Liver (tissue), 8 donors: ENCODE measurements at regions not wholly inside any gene's neighbourhood (a gene's known extent, or its start where the extent isn't known, plus 50 kb on each side); places are given as distances from the start of the nearest gene placed in this dataset.

Source experiments
- DNase-seq: peaks from one replicate; pipeline ENCODE4 v3.0.0-alpha.2; 2017; ENCODE audit warnings: low spot score
- H3K27ac ChIP-seq, 2 donors: one replicate each; pipeline ENCODE4 v1.7.0; 2013; ENCODE audit warnings: inconsistent platforms in 2 of 2, low read length in 2 of 2, control low read depth in 1 of 2, low read depth in 1 of 2, mild to moderate bottlenecking in 1 of 2
- H3K27me3 ChIP-seq, 4 donors: one replicate each; pipeline versions ENCODE4 v1.6.1 to v1.7.0; 2013; ENCODE audit warnings: low read length in 3 of 4, inconsistent platforms in 1 of 4, mild to moderate bottlenecking in 1 of 4, moderate library complexity in 1 of 4; ENCODE audit not compliant: control insufficient read depth in 4 of 4, insufficient read depth in 4 of 4
- H3K36me3 ChIP-seq, 4 donors: one replicate each; pipeline versions ENCODE4 v1.6.1 to v1.7.0; 2013; ENCODE audit warnings: low read length in 3 of 4, mild to moderate bottlenecking in 3 of 4, low read depth in 1 of 4, moderate library complexity in 1 of 4; ENCODE audit not compliant: control insufficient read depth in 4 of 4, insufficient read depth in 3 of 4
- H3K4me1 ChIP-seq, 4 donors: one replicate each; pipeline versions ENCODE4 v1.6.1 to v1.7.0; 2013; ENCODE audit warnings: low read length in 3 of 4, mild to moderate bottlenecking in 3 of 4, moderate library complexity in 1 of 4; ENCODE audit not compliant: control insufficient read depth in 4 of 4, insufficient read depth in 4 of 4
- H3K4me3 ChIP-seq, 3 donors: one replicate each; pipeline versions ENCODE4 v1.6.1 to v1.7.0; 2013; ENCODE audit warnings: low read length in 3 of 3, control low read depth in 1 of 3, low read depth in 1 of 3, mild to moderate bottlenecking in 1 of 3
- H3K9ac ChIP-seq, 2 donors: one replicate each; pipeline ENCODE4 v1.7.0; 2013; ENCODE audit warnings: low read length in 2 of 2, mild to moderate bottlenecking in 2 of 2, moderate library complexity in 2 of 2, control low read depth in 1 of 2, low read depth in 1 of 2
- H3K9me3 ChIP-seq, 4 donors: one replicate each; pipeline versions ENCODE4 v1.6.1 to v1.7.0; 2013; ENCODE audit warnings: low read length in 3 of 4; ENCODE audit not compliant: control insufficient read depth in 4 of 4
- CTCF ChIP-seq: fragments of 150-350 bp; IDR thresholded peaks from 2 replicates; pipeline ENCODE4 v1.5.1; 2017; ENCODE audit warnings: improper control_type of control experiment, low read depth, low read length; ENCODE audit not compliant: missing input control
- FOXA1 ChIP-seq: IDR thresholded peaks from 2 replicates; pipeline ENCODE4 v1.6.1; 2016; ENCODE audit warnings: antibody characterized with exemption
- FOXA2 ChIP-seq: IDR thresholded peaks from 2 replicates; pipeline ENCODE4 v1.6.1; 2016; ENCODE audit warnings: antibody characterized with exemption
- GABPA ChIP-seq, 2 donors: IDR thresholded peaks in 1 of 2; conservative IDR thresholded peaks in 1 of 2; 2 replicates each; pipeline ENCODE4 v1.6.1; 2016; ENCODE audit warnings: antibody characterized with exemption in 2 of 2, mild to moderate bottlenecking in 1 of 2, moderate library complexity in 1 of 2
- HNF4A ChIP-seq, 2 donors: conservative IDR thresholded peaks; 2 replicates each; pipeline ENCODE4 v1.6.1; 2016; ENCODE audit warnings: antibody characterized with exemption in 2 of 2, mild to moderate bottlenecking in 2 of 2
- HNF4G ChIP-seq: IDR thresholded peaks from 2 replicates; pipeline ENCODE4 v1.6.1; 2016; ENCODE audit warnings: antibody characterized with exemption
- JUND ChIP-seq, 2 donors: IDR thresholded peaks; 2 replicates each; pipeline ENCODE4 v1.6.1; 2016; ENCODE audit warnings: antibody characterized with exemption in 2 of 2
- NR2F2 ChIP-seq: IDR thresholded peaks from 2 replicates; pipeline ENCODE4 v1.6.1; 2016; ENCODE audit warnings: antibody characterized with exemption
- RAD21 ChIP-seq, 2 donors: IDR thresholded peaks; 2 replicates each; pipeline ENCODE4 v1.6.1; 2016; ENCODE audit warnings: antibody characterized with exemption in 2 of 2, mild to moderate bottlenecking in 2 of 2
- RXRA ChIP-seq, 2 donors: IDR thresholded peaks; 2 replicates each; pipeline ENCODE4 v1.6.1; 2017 to 2018; ENCODE audit warnings: antibody characterized with exemption in 2 of 2, mild to moderate bottlenecking in 1 of 2
- SP1 ChIP-seq: IDR thresholded peaks from 2 replicates; pipeline ENCODE4 v1.6.1; 2018; ENCODE audit warnings: antibody characterized with exemption, mild to moderate bottlenecking
- TAF1 ChIP-seq: conservative IDR thresholded peaks from 2 replicates; pipeline ENCODE4 v1.6.1; 2016; ENCODE audit warnings: antibody characterized with exemption, mild to moderate bottlenecking
- YY1 ChIP-seq: IDR thresholded peaks from 2 replicates; pipeline ENCODE4 v1.6.1; 2016; ENCODE audit warnings: antibody characterized with exemption, mild to moderate bottlenecking
- WGBS: extraction: QIAGEN DNeasy Blood & Tissue Kit; methylation state at CpG from one replicate; pipeline ENCODE4 v1.1.7; 2013; 5-methylcytosine and 5-hydroxymethylcytosine counted together
- TF ChIP-seq, protein P1 (sequence below): IDR thresholded peaks from 2 replicates; pipeline ENCODE4 v1.6.1; 2016; ENCODE audit warnings: antibody characterized with exemption
- TF ChIP-seq, protein P2 (sequence below): IDR thresholded peaks from 2 replicates; pipeline ENCODE4 v1.6.1; 2016; ENCODE audit warnings: antibody characterized with exemption
- TF ChIP-seq, protein P3 (sequence below): IDR thresholded peaks from 2 replicates; pipeline ENCODE4 v1.6.1; 2016; ENCODE audit warnings: antibody characterized with exemption
- TF ChIP-seq, protein P4 (sequence below): IDR thresholded peaks from 2 replicates; pipeline ENCODE4 v1.6.1; 2016; ENCODE audit warnings: antibody characterized with exemption, mild to moderate bottlenecking
- donor health status: healthy.
- donor health status: healthy.
- donor health status: healthy.
- donor health status: healthy.
- donor health status: healthy.

DNA sequence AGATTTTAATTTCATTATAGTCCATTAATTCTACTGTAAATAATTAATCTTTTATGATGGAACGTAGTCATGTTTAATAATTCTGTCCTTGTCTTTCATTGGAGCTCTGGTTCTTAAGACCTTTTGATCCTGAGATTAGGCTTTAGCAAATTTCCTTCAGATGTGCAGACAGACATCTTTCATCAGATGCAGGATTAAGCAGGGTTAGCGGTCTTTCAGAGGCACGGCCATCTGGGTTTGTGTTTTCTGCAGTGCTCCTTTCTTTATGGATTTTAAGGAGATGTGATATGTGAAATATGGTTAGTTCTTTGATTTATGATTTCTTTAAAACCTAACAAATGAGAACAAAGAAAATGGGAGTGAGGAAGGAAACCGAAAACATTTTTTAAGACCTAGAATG lies 643.9 kb upstream of the SGCG start (continued):
- TF ChIP-seq, protein P1, sequence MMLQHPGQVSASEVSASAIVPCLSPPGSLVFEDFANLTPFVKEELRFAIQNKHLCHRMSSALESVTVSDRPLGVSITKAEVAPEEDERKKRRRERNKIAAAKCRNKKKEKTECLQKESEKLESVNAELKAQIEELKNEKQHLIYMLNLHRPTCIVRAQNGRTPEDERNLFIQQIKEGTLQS = no peak
- TF ChIP-seq JUND (IDR thresholded peaks at IDR 0.05) (no peak), FOXA1 (no peak), HNF4G (no peak), YY1 (no peak), NR2F2 (no peak), RAD21 (IDR thresholded peaks at IDR 0.05) (no peak), TAF1 (no peak)

GRCh38 chr13:22538400-22538799 lies 642.4 kb upstream of the SGCG start:
- no peaks in the 10 kb centered on the region for H3K27me3 ChIP-seq
- 59% methylated on average over 5 of the region's 5 CpGs for WGBS
- no peak for DNase-seq
- no peaks in the 10 kb centered on the region for H3K9me3 ChIP-seq
- no peak for TF ChIP-seq FOXA1
- no peak for TF ChIP-seq GABPA (IDR thresholded peaks at IDR 0.05 in 1 of 2, conservative IDR thresholded peaks at IDR 0.05 in 1 of 2)
- TF ChIP-seq FOXA2 = no peak
- TF ChIP-seq, protein P1 = no peak
- TF ChIP-seq, protein P2, sequence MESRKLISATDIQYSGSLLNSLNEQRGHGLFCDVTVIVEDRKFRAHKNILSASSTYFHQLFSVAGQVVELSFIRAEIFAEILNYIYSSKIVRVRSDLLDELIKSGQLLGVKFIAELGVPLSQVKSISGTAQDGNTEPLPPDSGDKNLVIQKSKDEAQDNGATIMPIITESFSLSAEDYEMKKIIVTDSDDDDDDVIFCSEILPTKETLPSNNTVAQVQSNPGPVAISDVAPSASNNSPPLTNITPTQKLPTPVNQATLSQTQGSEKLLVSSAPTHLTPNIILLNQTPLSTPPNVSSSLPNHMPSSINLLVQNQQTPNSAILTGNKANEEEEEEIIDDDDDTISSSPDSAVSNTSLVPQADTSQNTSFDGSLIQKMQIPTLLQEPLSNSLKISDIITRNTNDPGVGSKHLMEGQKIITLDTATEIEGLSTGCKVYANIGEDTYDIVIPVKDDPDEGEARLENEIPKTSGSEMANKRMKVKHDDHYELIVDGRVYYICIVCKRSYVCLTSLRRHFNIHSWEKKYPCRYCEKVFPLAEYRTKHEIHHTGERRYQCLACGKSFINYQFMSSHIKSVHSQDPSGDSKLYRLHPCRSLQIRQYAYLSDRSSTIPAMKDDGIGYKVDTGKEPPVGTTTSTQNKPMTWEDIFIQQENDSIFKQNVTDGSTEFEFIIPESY = no peak
- TF ChIP-seq, protein P3, sequence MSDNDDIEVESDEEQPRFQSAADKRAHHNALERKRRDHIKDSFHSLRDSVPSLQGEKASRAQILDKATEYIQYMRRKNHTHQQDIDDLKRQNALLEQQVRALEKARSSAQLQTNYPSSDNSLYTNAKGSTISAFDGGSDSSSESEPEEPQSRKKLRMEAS = no peak
- no peak for TF ChIP-seq RXRA (IDR thresholded peaks at IDR 0.05)
- no peak for TF ChIP-seq CTCF
- no peak for TF ChIP-seq HNF4G
- no peak for TF ChIP-seq RAD21 (IDR thresholded peaks at IDR 0.05)
- no peak for TF ChIP-seq NR2F2
- TF ChIP-seq TAF1 = no peak
- TF ChIP-seq HNF4A (conservative IDR thresholded peaks at IDR 0.05) = no peak
- TF ChIP-seq, protein P4, sequence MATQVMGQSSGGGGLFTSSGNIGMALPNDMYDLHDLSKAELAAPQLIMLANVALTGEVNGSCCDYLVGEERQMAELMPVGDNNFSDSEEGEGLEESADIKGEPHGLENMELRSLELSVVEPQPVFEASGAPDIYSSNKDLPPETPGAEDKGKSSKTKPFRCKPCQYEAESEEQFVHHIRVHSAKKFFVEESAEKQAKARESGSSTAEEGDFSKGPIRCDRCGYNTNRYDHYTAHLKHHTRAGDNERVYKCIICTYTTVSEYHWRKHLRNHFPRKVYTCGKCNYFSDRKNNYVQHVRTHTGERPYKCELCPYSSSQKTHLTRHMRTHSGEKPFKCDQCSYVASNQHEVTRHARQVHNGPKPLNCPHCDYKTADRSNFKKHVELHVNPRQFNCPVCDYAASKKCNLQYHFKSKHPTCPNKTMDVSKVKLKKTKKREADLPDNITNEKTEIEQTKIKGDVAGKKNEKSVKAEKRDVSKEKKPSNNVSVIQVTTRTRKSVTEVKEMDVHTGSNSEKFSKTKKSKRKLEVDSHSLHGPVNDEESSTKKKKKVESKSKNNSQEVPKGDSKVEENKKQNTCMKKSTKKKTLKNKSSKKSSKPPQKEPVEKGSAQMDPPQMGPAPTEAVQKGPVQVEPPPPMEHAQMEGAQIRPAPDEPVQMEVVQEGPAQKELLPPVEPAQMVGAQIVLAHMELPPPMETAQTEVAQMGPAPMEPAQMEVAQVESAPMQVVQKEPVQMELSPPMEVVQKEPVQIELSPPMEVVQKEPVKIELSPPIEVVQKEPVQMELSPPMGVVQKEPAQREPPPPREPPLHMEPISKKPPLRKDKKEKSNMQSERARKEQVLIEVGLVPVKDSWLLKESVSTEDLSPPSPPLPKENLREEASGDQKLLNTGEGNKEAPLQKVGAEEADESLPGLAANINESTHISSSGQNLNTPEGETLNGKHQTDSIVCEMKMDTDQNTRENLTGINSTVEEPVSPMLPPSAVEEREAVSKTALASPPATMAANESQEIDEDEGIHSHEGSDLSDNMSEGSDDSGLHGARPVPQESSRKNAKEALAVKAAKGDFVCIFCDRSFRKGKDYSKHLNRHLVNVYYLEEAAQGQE = no peak
- TF ChIP-seq SP1 = no peak
- TF ChIP-seq JUND (IDR thresholded peaks at IDR 0.05) = no peak
- TF ChIP-seq YY1 = no peak
- H3K9ac ChIP-seq = no peak overlapping the region
- H3K27ac ChIP-seq = no peak overlapping the region
- no peaks in the 10 kb centered on the region for H3K4me1 ChIP-seq
- H3K36me3 ChIP-seq = no peaks in the 10 kb centered on the region
- H3K4me3 ChIP-seq = no peak overlapping the region
